T-helper 2 cell (primary cell): ENCODE measurements at regions not wholly inside any gene's neighbourhood (a gene's known extent, or its start where the extent isn't known, plus 50 kb on each side); places are given as distances from the start of the nearest gene placed in this dataset.
A peak's percentile ranks its signal among the peaks of the same experiment; 100 is the strongest.

Source experiments
- DNase-seq, 5 experiments: peaks; one replicate each; pipeline versions ENCODE4 v3.0.0 to v3.0.0-alpha.2; 2012 to 2022

- no peak for DNase-seq
Measured at GRCh38 chr6:1081551-1082284, 230.2 kb upstream of the FOXQ1 start.

GRCh38 chr6:1080453-1081337 lies 231.2 kb upstream of the FOXQ1 start:
- DNase-seq = no peak

- no peak for DNase-seq
Measured at GRCh38 chr6:1079525-1079924, 232.4 kb upstream of the FOXQ1 start.

- DNase-seq = no peak
Measured at GRCh38 chr6:1077478-1078416, 234.2 kb upstream of the FOXQ1 start.

- DNase-seq = no peak
Measured at GRCh38 chr6:1076531-1077459, 235.1 kb upstream of the FOXQ1 start.

- DNase-seq = no peak
Measured at GRCh38 chr6:1075880-1076279, 236.0 kb upstream of the FOXQ1 start.

- no peak for DNase-seq
Measured at GRCh38 chr6:1075444-1075843, 236.5 kb upstream of the FOXQ1 start.

GRCh38 chr6:1070085-1070521 lies 241.8 kb upstream of the FOXQ1 start:
- no peak for DNase-seq

- DNase-seq = no peak
Measured at GRCh38 chr6:1068905-1069304, 243.0 kb upstream of the FOXQ1 start.

- DNase-seq = no peak
Measured at GRCh38 chr6:1068068-1068467, 243.8 kb upstream of the FOXQ1 start.

GRCh38 chr6:1067346-1067745 lies 244.6 kb upstream of the FOXQ1 start:
- no peak for DNase-seq

GRCh38 chr6:1066449-1067090 lies 245.3 kb upstream of the FOXQ1 start:
- no peak for DNase-seq

- no peak for DNase-seq
Measured at GRCh38 chr6:1065986-1066385, 245.9 kb upstream of the FOXQ1 start.

GRCh38 chr6:1063671-1064355 lies 248.1 kb upstream of the FOXQ1 start:
- no peak for DNase-seq

- DNase-seq = peak in 1 of 5 experiments; percentile 3
Measured at GRCh38 chr6:1062786-1063545, 248.9 kb upstream of the FOXQ1 start.

- no peak for DNase-seq
Measured at GRCh38 chr6:1059596-1059995, 252.3 kb upstream of the FOXQ1 start.

- no peak for DNase-seq
Measured at GRCh38 chr6:1057490-1058135, 254.3 kb upstream of the FOXQ1 start.

GRCh38 chr6:1055015-1055921 lies 256.6 kb upstream of the FOXQ1 start:
- DNase-seq = no peak
